GM23338 (cell line): ENCODE measurements at regions not wholly inside any gene's neighbourhood (a gene's known extent, or its start where the extent isn't known, plus 50 kb on each side); places are given as distances from the start of the nearest gene placed in this dataset.

Source experiments
- ATAC-seq: fragments of 200-7000 bp; cut with Tn5 transposase; 3 replicates; pipeline ENCODE4 v1.9.1; 2020
- DNase-seq: peaks from one replicate; pipeline ENCODE4 v3.0.0-alpha.2; 2015; ENCODE audit warnings: low spot score
- H2AFZ ChIP-seq: fragments of 200-600 bp; sonication (generic); 2 replicates; pipeline ENCODE4 v1.8.0; 2016; ENCODE audit warnings: antibody characterized with exemption, mild to moderate bottlenecking, moderate library complexity
- H3F3A ChIP-seq: fragments of 200-600 bp; sonication (generic); replicated peaks from 2 replicates; pipeline ENCODE4 v1.8.0; 2017; ENCODE audit warnings: antibody characterized with exemption, mixed run types, low read depth
- H3K27ac ChIP-seq: fragments of 200-600 bp; sonication (generic); 2 replicates; pipeline ENCODE4 v1.6.1; 2016; ENCODE audit warnings: low read depth
- H3K27me3 ChIP-seq: fragments of 200-600 bp; sonication (generic); 2 replicates; pipeline ENCODE4 v1.8.0; 2016; ENCODE audit warnings: mild to moderate bottlenecking, mixed run types, moderate library complexity; ENCODE audit not compliant: insufficient read depth
- H3K36me3 ChIP-seq: fragments of 200-600 bp; sonication (generic); 2 replicates; pipeline ENCODE4 v1.8.0; 2016; ENCODE audit warnings: mild to moderate bottlenecking; ENCODE audit not compliant: insufficient read depth
- H3K4me1 ChIP-seq: fragments of 200-600 bp; sonication (generic); 2 replicates; pipeline ENCODE4 v1.8.0; 2016; ENCODE audit warnings: mild to moderate bottlenecking, moderate library complexity; ENCODE audit not compliant: insufficient read depth
- H3K4me2 ChIP-seq: fragments of 200-600 bp; sonication (generic); 2 replicates; pipeline ENCODE4 v1.7.1; 2017; ENCODE audit warnings: mixed run types
- H3K4me3 ChIP-seq: fragments of 200-600 bp; sonication (generic); 2 replicates; pipeline ENCODE4 v1.6.1; 2016; ENCODE audit warnings: mixed run types
- H3K79me2 ChIP-seq: fragments of 200-600 bp; sonication (generic); replicated peaks from 2 replicates; pipeline ENCODE4 v1.8.0; 2017; ENCODE audit warnings: mild to moderate bottlenecking; ENCODE audit not compliant: insufficient read depth
- H3K9me2 ChIP-seq: fragments of 200-600 bp; sonication (generic); 2 replicates; pipeline ENCODE4 v1.8.0; 2017; ENCODE audit not compliant: insufficient read depth
- H4K20me1 ChIP-seq: fragments of 200-600 bp; sonication (generic); replicated peaks from 2 replicates; pipeline ENCODE4 v1.8.0; 2017; ENCODE audit warnings: mild to moderate bottlenecking; ENCODE audit not compliant: insufficient read depth
- H3K27ac Mint-ChIP-seq: 2 replicates; pipeline ENCODE4 v1.8.0; 2020; ENCODE audit warnings: inconsistent platforms, mild to moderate bottlenecking, moderate library complexity, mixed read lengths
- H3K27me3 Mint-ChIP-seq: 3 replicates; pipeline ENCODE4 v1.8.0; 2022; ENCODE audit warnings: low read depth, mild to moderate bottlenecking, moderate library complexity, mixed read lengths, inconsistent platforms; ENCODE audit not compliant: insufficient read depth, poor library complexity
- H3K36me3 Mint-ChIP-seq: 3 replicates; pipeline ENCODE4 v1.8.0; 2021; ENCODE audit warnings: low read depth, mild to moderate bottlenecking, inconsistent platforms, moderate library complexity, mixed read lengths
- H3K4me1 Mint-ChIP-seq: 3 replicates; pipeline ENCODE4 v1.8.0; 2020; ENCODE audit warnings: mild to moderate bottlenecking, inconsistent platforms, mixed read lengths
- H3K4me3 Mint-ChIP-seq: 3 replicates; pipeline ENCODE4 v1.8.0; 2021; ENCODE audit warnings: moderate library complexity, mild to moderate bottlenecking, inconsistent platforms, mixed read lengths
- H3K9me3 Mint-ChIP-seq: 3 replicates; pipeline ENCODE4 v1.8.0; 2020; ENCODE audit warnings: moderate library complexity, mild to moderate bottlenecking, inconsistent platforms, mixed read lengths
- EZH2 ChIP-seq: fragments of 200-600 bp; sonication (generic); IDR thresholded peaks from one replicate; pipeline ENCODE4 v1.8.0; 2017; ENCODE audit warnings: antibody characterized with exemption, mild to moderate bottlenecking, low read depth; ENCODE audit not compliant: unreplicated experiment
- EZH2phosphoT487 ChIP-seq: fragments of 200-600 bp; sonication (generic); IDR thresholded peaks from one replicate; pipeline ENCODE4 v1.8.1; 2018; ENCODE audit warnings: antibody characterized with exemption; ENCODE audit not compliant: unreplicated experiment
- JUNB ChIP-seq: IDR thresholded peaks from one replicate; pipeline ENCODE4 v1.6.1; 2016; ENCODE audit warnings: antibody characterized with exemption; ENCODE audit not compliant: unreplicated experiment
- NANOG ChIP-seq: IDR thresholded peaks from 2 replicates; pipeline ENCODE4 v1.6.1; 2016; ENCODE audit warnings: antibody characterized with exemption, borderline replicate concordance
- POLR2AphosphoS5 ChIP-seq: IDR thresholded peaks from 2 replicates; pipeline ENCODE4 v1.6.1; 2016; ENCODE audit warnings: antibody characterized with exemption, low read depth
- STAT1 ChIP-seq: IDR thresholded peaks from one replicate; pipeline ENCODE4 v1.6.1; 2016; ENCODE audit warnings: antibody characterized with exemption; ENCODE audit not compliant: unreplicated experiment
- ZNF114 ChIP-seq: fragments of 250-450 bp; sonication (Bioruptor Pico); IDR thresholded peaks from 2 replicates; pipeline ENCODE4 v1.5.0; 2020; ENCODE audit warnings: mild to moderate bottlenecking, moderate library complexity
- TF ChIP-seq, protein P1 (sequence below): fragments of 250-450 bp; sonication (Bioruptor Pico); IDR thresholded peaks from 2 replicates; pipeline ENCODE4 v1.5.0; 2020; ENCODE audit warnings: mild to moderate bottlenecking, moderate library complexity
- TF ChIP-seq, protein P2 (sequence below): IDR thresholded peaks from 2 replicates; pipeline ENCODE4 v1.6.1; 2016; ENCODE audit warnings: antibody characterized with exemption
- TF ChIP-seq, protein P3 (sequence below): IDR thresholded peaks from one replicate; pipeline ENCODE4 v1.6.1; 2018; ENCODE audit warnings: antibody characterized with exemption; ENCODE audit not compliant: unreplicated experiment

DNA sequence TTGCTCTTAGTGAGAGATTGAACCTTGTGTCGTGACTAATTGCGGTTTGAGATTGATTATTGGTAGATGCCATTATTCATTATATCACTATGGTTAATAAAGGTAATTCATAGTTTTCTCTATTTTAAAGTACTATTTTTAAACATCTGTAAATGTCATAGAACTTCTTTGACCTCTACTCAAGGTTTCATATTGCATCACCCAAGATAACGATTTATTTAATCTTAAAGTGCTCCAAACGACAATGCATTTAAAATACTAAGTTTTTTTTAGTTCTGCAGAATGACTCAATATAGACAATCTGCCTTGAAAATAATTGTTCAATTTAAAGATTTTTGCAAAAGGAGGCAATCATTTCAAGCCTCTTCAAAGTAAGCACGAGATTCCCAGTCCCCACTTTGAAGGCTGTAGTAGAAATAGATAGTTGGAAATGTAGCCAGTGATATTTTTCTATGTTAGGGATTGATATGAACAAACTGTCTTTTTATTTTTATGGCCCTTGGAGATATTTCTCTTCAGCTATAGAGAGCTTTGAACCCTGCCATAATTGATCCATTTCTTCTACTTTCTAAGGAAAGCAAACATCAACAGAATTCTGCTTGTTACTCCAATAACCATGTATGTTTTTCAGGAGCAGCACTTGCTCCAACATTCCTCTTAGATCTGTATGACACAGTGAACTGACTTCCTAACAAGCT, 114.2 kb upstream of the PALMD start (continued):
- TF ChIP-seq, protein P1, sequence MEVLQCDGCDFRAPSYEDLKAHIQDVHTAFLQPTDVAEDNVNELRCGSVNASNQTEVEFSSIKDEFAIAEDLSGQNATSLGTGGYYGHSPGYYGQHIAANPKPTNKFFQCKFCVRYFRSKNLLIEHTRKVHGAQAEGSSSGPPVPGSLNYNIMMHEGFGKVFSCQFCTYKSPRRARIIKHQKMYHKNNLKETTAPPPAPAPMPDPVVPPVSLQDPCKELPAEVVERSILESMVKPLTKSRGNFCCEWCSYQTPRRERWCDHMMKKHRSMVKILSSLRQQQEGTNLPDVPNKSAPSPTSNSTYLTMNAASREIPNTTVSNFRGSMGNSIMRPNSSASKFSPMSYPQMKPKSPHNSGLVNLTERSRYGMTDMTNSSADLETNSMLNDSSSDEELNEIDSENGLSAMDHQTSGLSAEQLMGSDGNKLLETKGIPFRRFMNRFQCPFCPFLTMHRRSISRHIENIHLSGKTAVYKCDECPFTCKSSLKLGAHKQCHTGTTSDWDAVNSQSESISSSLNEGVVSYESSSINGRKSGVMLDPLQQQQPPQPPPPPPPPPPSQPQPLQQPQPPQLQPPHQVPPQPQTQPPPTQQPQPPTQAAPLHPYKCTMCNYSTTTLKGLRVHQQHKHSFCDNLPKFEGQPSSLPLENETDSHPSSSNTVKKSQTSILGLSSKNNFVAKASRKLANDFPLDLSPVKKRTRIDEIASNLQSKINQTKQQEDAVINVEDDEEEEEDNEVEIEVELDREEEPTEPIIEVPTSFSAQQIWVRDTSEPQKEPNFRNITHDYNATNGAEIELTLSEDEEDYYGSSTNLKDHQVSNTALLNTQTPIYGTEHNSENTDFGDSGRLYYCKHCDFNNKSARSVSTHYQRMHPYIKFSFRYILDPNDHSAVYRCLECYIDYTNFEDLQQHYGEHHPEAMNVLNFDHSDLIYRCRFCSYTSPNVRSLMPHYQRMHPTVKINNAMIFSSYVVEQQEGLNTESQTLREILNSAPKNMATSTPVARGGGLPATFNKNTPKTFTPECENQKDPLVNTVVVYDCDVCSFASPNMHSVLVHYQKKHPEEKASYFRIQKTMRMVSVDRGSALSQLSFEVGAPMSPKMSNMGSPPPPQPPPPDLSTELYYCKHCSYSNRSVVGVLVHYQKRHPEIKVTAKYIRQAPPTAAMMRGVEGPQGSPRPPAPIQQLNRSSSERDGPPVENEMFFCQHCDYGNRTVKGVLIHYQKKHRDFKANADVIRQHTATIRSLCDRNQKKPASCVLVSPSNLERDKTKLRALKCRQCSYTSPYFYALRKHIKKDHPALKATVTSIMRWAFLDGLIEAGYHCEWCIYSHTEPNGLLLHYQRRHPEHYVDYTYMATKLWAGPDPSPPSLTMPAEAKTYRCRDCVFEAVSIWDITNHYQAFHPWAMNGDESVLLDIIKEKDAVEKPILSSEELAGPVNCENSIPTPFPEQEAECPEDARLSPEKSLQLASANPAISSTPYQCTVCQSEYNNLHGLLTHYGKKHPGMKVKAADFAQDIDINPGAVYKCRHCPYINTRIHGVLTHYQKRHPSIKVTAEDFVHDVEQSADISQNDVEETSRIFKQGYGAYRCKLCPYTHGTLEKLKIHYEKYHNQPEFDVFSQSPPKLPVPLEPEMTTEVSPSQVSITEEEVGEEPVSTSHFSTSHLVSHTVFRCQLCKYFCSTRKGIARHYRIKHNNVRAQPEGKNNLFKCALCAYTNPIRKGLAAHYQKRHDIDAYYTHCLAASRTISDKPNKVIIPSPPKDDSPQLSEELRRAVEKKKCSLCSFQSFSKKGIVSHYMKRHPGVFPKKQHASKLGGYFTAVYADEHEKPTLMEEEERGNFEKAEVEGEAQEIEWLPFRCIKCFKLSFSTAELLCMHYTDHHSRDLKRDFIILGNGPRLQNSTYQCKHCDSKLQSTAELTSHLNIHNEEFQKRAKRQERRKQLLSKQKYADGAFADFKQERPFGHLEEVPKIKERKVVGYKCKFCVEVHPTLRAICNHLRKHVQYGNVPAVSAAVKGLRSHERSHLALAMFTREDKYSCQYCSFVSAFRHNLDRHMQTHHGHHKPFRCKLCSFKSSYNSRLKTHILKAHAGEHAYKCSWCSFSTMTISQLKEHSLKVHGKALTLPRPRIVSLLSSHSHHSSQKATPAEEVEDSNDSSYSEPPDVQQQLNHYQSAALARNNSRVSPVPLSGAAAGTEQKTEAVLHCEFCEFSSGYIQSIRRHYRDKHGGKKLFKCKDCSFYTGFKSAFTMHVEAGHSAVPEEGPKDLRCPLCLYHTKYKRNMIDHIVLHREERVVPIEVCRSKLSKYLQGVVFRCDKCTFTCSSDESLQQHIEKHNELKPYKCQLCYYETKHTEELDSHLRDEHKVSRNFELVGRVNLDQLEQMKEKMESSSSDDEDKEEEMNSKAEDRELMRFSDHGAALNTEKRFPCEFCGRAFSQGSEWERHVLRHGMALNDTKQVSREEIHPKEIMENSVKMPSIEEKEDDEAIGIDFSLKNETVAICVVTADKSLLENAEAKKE (CRISPR knock-in tag) = no peak
- TF ChIP-seq EZH2phosphoT487 = no peak

DNA sequence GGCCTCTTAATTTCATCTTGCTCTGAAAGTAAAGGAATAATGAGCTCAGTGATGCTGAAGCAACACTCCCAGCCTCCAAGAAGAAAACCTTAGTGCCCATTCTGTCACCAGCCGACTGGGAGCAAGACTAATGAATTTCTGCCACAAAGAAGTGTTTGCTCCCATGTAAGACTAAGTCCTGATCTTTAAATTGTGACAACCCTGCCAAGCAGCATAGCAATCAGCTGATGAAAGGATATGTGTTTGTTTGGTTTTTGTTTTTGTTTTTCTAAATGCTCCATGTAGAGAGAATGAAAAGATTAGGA, 113.7 kb upstream of the PALMD start:
- no peak overlapping the region; the same call in 1 of the 2 replicates for H3K27ac Mint-ChIP-seq
- H3K4me1 ChIP-seq = peaks cover 33% of the 10 kb centered on the region
- H3K27ac ChIP-seq = no peak overlapping the region
- H3K27me3 ChIP-seq = no peaks in the 10 kb centered on the region
- no peaks in the 10 kb centered on the region for H4K20me1 ChIP-seq
- no peaks in the 10 kb centered on the region for H3K27me3 Mint-ChIP-seq
- ATAC-seq (no peak), DNase-seq (no peak)
- H3K4me3 Mint-ChIP-seq = no peak overlapping the region
- H2AFZ ChIP-seq = peak overlapping the region; percentile 49; the same call in 1 of the 2 replicates
- H3K4me1 Mint-ChIP-seq = peaks cover 31% of the 10 kb centered on the region
- no peak overlapping the region for H3K4me2 ChIP-seq
- no peaks in the 10 kb centered on the region for H3F3A ChIP-seq
- H3K79me2 ChIP-seq = no peaks in the 10 kb centered on the region
- no peaks in the 10 kb centered on the region for H3K36me3 Mint-ChIP-seq
- H3K9me2 ChIP-seq = no peaks in the 10 kb centered on the region
- H3K36me3 ChIP-seq = no peaks in the 10 kb centered on the region
- H3K4me3 ChIP-seq = no peak overlapping the region
- H3K9me3 Mint-ChIP-seq = no peaks in the 10 kb centered on the region
- TF ChIP-seq EZH2 (no peak), NANOG (no peak), JUNB (no peak), POLR2AphosphoS5 (no peak), EZH2phosphoT487 (no peak), STAT1 (no peak), ZNF114 (CRISPR knock-in tag) (no peak)
- TF ChIP-seq, protein P2, sequence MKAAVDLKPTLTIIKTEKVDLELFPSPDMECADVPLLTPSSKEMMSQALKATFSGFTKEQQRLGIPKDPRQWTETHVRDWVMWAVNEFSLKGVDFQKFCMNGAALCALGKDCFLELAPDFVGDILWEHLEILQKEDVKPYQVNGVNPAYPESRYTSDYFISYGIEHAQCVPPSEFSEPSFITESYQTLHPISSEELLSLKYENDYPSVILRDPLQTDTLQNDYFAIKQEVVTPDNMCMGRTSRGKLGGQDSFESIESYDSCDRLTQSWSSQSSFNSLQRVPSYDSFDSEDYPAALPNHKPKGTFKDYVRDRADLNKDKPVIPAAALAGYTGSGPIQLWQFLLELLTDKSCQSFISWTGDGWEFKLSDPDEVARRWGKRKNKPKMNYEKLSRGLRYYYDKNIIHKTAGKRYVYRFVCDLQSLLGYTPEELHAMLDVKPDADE = no peak
- TF ChIP-seq, protein P3, sequence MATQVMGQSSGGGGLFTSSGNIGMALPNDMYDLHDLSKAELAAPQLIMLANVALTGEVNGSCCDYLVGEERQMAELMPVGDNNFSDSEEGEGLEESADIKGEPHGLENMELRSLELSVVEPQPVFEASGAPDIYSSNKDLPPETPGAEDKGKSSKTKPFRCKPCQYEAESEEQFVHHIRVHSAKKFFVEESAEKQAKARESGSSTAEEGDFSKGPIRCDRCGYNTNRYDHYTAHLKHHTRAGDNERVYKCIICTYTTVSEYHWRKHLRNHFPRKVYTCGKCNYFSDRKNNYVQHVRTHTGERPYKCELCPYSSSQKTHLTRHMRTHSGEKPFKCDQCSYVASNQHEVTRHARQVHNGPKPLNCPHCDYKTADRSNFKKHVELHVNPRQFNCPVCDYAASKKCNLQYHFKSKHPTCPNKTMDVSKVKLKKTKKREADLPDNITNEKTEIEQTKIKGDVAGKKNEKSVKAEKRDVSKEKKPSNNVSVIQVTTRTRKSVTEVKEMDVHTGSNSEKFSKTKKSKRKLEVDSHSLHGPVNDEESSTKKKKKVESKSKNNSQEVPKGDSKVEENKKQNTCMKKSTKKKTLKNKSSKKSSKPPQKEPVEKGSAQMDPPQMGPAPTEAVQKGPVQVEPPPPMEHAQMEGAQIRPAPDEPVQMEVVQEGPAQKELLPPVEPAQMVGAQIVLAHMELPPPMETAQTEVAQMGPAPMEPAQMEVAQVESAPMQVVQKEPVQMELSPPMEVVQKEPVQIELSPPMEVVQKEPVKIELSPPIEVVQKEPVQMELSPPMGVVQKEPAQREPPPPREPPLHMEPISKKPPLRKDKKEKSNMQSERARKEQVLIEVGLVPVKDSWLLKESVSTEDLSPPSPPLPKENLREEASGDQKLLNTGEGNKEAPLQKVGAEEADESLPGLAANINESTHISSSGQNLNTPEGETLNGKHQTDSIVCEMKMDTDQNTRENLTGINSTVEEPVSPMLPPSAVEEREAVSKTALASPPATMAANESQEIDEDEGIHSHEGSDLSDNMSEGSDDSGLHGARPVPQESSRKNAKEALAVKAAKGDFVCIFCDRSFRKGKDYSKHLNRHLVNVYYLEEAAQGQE = no peak
